HepG2 (cell line): ENCODE measurements at regions not wholly inside any gene's neighbourhood (a gene's known extent, or its start where the extent isn't known, plus 50 kb on each side); places are given as distances from the start of the nearest gene placed in this dataset.

Experiments used
- ATAC-seq: fragments of 200-7000 bp; cut with Tn5 transposase; 3 replicates; pipeline ENCODE4 v1.9.1; 2020; ENCODE audit warnings: mild to moderate bottlenecking, moderate library complexity
- BruUV-seq: library from RNA; stranded (reverse); fragments of 400-500 nt; replicated peaks from 2 replicates; lab custom pipeline; 2021; lab: Mats Ljungman, UMichigan
- CTCF ChIA-PET: fragments of 300-600 bp; formaldehyde crosslinking; extraction: SDS; loops from one replicate; lab custom pipeline; 2021; ENCODE audit warnings: low total read pairs, inconsistent platforms, low intra/inter-chr PET ratio; lab: Yijun Ruan, JAX
- POLR2A ChIA-PET: fragments of 350-600 bp; sonication (Branson Sonifier 250); formaldehyde crosslinking; loops from one replicate; lab custom pipeline; 2020; ENCODE audit warnings: antibody characterized with exemption, inconsistent platforms; lab: Yijun Ruan, JAX
- DNase-seq: peaks from one replicate; pipeline ENCODE4 v3.0.0-alpha.2; 2015; ENCODE audit warnings: low spot score
- FAIRE-seq: peaks from 3 replicates; lab custom pipeline; 2011; peaks lifted over from hg19 to GRCh38; lab: Jason Lieb, UNC
- H2AFZ ChIP-seq: one replicate; pipeline ENCODE4 v1.6.1; 2011; ENCODE audit warnings: low read length, inconsistent platforms
- H3K27ac ChIP-seq: fragments of 300-600 bp; 3 replicates; pipeline ENCODE4 v1.8.0; 2011; ENCODE audit warnings: mixed run types, mild to moderate bottlenecking, mixed read lengths, low read length, inconsistent platforms; ENCODE audit not compliant: insufficient read depth; ENCODE audit errors: extremely low read length
- H3K27me3 ChIP-seq, 2 experiments: fragments of 200-600 bp in 1 of 2; 2 replicates in 1 of 2; 3 replicates in 1 of 2; pipeline versions ENCODE4 v1.6.0 to v1.8.0; 2011; ENCODE audit warnings: low read length in 2 of 2, mild to moderate bottlenecking in 2 of 2, moderate library complexity in 2 of 2, inconsistent platforms in 1 of 2; ENCODE audit not compliant: insufficient read depth in 2 of 2, control insufficient read depth in 1 of 2
- H3K36me3 ChIP-seq, 2 experiments: fragments of 200-600 bp in 1 of 2; replicated peaks in 1 of 2; 2 replicates in 1 of 2; 3 replicates in 1 of 2; pipeline versions ENCODE4 v1.5.1 to v1.8.0; 2011; ENCODE audit warnings: low read length in 2 of 2, inconsistent platforms in 1 of 2; ENCODE audit not compliant: insufficient read depth in 2 of 2, control insufficient read depth in 1 of 2
- H3K4me1 ChIP-seq: 2 replicates; pipeline ENCODE4 v1.5.1; 2012; ENCODE audit warnings: low read length, inconsistent platforms; ENCODE audit not compliant: insufficient read depth
- H3K4me2 ChIP-seq: 2 replicates; pipeline ENCODE4 v1.6.0; 2011; ENCODE audit warnings: low read depth, low read length, inconsistent platforms
- H3K4me3 ChIP-seq, 3 experiments: fragments of 200-600 bp in 1 of 3; sonication (generic), shearing (Covaris generic) in 1 of 3; replicated peaks in 1 of 3; 2 replicates each; pipeline ENCODE4 v1.5.1; 2011 to 2016; ENCODE audit warnings: low read length in 3 of 3, inconsistent platforms in 2 of 3, low read depth in 2 of 3, mild to moderate bottlenecking in 2 of 3, control low read depth in 1 of 3, mixed read lengths in 1 of 3; ENCODE audit not compliant: insufficient read depth in 1 of 3
- H3K79me2 ChIP-seq: one replicate; pipeline ENCODE4 v1.6.1; 2011; ENCODE audit warnings: low read length, inconsistent platforms; ENCODE audit not compliant: insufficient read depth
- H3K9ac ChIP-seq: 2 replicates; pipeline ENCODE4 v1.6.0; 2011; ENCODE audit warnings: mild to moderate bottlenecking, low read depth, low read length, inconsistent platforms; ENCODE audit not compliant: insufficient read depth
- H3K9me3 ChIP-seq: 2 replicates; pipeline ENCODE4 v1.5.1; 2012; ENCODE audit warnings: mild to moderate bottlenecking, low read length
- H4K20me1 ChIP-seq: 2 replicates; pipeline ENCODE4 v1.6.0; 2011; ENCODE audit warnings: inconsistent platforms, mild to moderate bottlenecking, low read length, moderate library complexity; ENCODE audit not compliant: insufficient read depth
- ARNT2 ChIP-seq: sonication (generic); formaldehyde crosslinking; IDR thresholded peaks from 2 replicates; pipeline ENCODE4 v1.8.0; 2022; ENCODE audit warnings: mild to moderate bottlenecking, low read depth, missing genetic modification reagents, moderate library complexity
- CEBPB ChIP-seq: IDR thresholded peaks from 2 replicates; pipeline ENCODE4 v1.6.1; 2011; ENCODE audit warnings: low read depth, low read length, improper control_type of control experiment, borderline replicate concordance
- ETV6 ChIP-seq: sonication (generic); formaldehyde crosslinking; conservative IDR thresholded peaks from 2 replicates; pipeline ENCODE4 v1.4.0; 2020; ENCODE audit warnings: missing genetic modification reagents
- GTF2F1 ChIP-seq: fragments of 150-350 bp; IDR thresholded peaks from 2 replicates; pipeline ENCODE4 v1.6.1; 2014; ENCODE audit warnings: low read length
- HIVEP1 ChIP-seq: sonication (generic); formaldehyde crosslinking; IDR thresholded peaks from 2 replicates; pipeline ENCODE4 v1.4.0; 2020; ENCODE audit warnings: mild to moderate bottlenecking, missing genetic modification reagents
- MTF1 ChIP-seq: sonication (generic); formaldehyde crosslinking; IDR thresholded peaks from 2 replicates; pipeline ENCODE4 v1.5.0; 2020; ENCODE audit warnings: missing genetic modification reagents
- PHF20 ChIP-seq: sonication (generic); formaldehyde crosslinking; IDR thresholded peaks from 2 replicates; pipeline ENCODE4 v1.5.0; 2020; ENCODE audit warnings: mild to moderate bottlenecking, missing genetic modification reagents
- SALL1 ChIP-seq: sonication (generic); formaldehyde crosslinking; IDR thresholded peaks from 2 replicates; pipeline ENCODE4 v1.8.0; 2022; ENCODE audit warnings: mild to moderate bottlenecking, missing genetic modification reagents
- SIX4 ChIP-seq: sonication (generic); formaldehyde crosslinking; IDR thresholded peaks from 2 replicates; pipeline ENCODE4 v1.4.0; 2020; ENCODE audit warnings: missing genetic modification reagents
- SSRP1 ChIP-seq: IDR thresholded peaks from 2 replicates; pipeline ENCODE4 v1.6.1; 2016; ENCODE audit warnings: control low read depth
- ZNF136 ChIP-seq: sonication (generic); formaldehyde crosslinking; IDR thresholded peaks from 2 replicates; pipeline ENCODE4 v1.8.1; 2022; ENCODE audit warnings: low read depth, mild to moderate bottlenecking, moderate library complexity, missing genetic modification reagents
- ZNF20 ChIP-seq: sonication (generic); formaldehyde crosslinking; IDR thresholded peaks from 2 replicates; pipeline ENCODE4 v1.4.0; 2020; ENCODE audit warnings: mild to moderate bottlenecking, moderate library complexity, missing genetic modification reagents
- ZNF331 ChIP-seq: sonication (generic); formaldehyde crosslinking; IDR thresholded peaks from 2 replicates; pipeline ENCODE4 v1.4.0; 2020; ENCODE audit warnings: missing genetic modification reagents
- ZNF557 ChIP-seq: sonication (generic); formaldehyde crosslinking; IDR thresholded peaks from 2 replicates; pipeline ENCODE4 v1.4.0; 2020; ENCODE audit warnings: missing genetic modification reagents
- ZNF629 ChIP-seq: sonication (generic); formaldehyde crosslinking; conservative IDR thresholded peaks from 2 replicates; pipeline ENCODE4 v1.5.0; 2020; ENCODE audit warnings: missing genetic modification reagents
- ZSCAN25 ChIP-seq: sonication (generic); formaldehyde crosslinking; IDR thresholded peaks from 2 replicates; pipeline ENCODE4 v1.8.0; 2022; ENCODE audit warnings: mild to moderate bottlenecking, missing genetic modification reagents
- WGBS: methylation state at CpG from one replicate; pipeline ENCODE4 v1.1.6; 2017; ENCODE audit warnings: low lambda C conversion rate; 5-methylcytosine and 5-hydroxymethylcytosine counted together
- in situ Hi-C: cut with HindIII; loops from 2 replicates; pipeline ENCODE4 v1.10.0; 2017; ENCODE audit warnings: low pct_unique_long_range_greater_than_20kb; ENCODE audit not compliant: extremely low pct_ligation_motif_present
- intact Hi-C: fragments of 100-400 bp; cut with micrococcal nuclease; formaldehyde crosslinking; loops from one replicate; pipeline ENCODE4 v1.10.0; 2022; ENCODE audit not compliant: unreplicated experiment
- TF ChIP-seq, protein P1 (sequence below): IDR thresholded peaks from 2 replicates; pipeline ENCODE4 v1.6.1; 2016; ENCODE audit warnings: mild to moderate bottlenecking, missing biosample characterization, missing genetic modification reagents
- TF ChIP-seq, protein P2 (sequence below): sonication (generic); formaldehyde crosslinking; IDR thresholded peaks from 2 replicates; pipeline ENCODE4 v1.8.0; 2022; ENCODE audit warnings: missing genetic modification reagents, mild to moderate bottlenecking, borderline replicate concordance
- TF ChIP-seq, protein P3 (sequence below): sonication (generic); formaldehyde crosslinking; IDR thresholded peaks from 2 replicates; pipeline ENCODE4 v1.4.0; 2020; ENCODE audit warnings: missing genetic modification reagents
- TF ChIP-seq, protein P4 (sequence below): sonication (generic); formaldehyde crosslinking; IDR thresholded peaks from 2 replicates; pipeline ENCODE4 v1.5.1; 2020; ENCODE audit warnings: missing genetic modification reagents, mild to moderate bottlenecking, borderline replicate concordance

DNA sequence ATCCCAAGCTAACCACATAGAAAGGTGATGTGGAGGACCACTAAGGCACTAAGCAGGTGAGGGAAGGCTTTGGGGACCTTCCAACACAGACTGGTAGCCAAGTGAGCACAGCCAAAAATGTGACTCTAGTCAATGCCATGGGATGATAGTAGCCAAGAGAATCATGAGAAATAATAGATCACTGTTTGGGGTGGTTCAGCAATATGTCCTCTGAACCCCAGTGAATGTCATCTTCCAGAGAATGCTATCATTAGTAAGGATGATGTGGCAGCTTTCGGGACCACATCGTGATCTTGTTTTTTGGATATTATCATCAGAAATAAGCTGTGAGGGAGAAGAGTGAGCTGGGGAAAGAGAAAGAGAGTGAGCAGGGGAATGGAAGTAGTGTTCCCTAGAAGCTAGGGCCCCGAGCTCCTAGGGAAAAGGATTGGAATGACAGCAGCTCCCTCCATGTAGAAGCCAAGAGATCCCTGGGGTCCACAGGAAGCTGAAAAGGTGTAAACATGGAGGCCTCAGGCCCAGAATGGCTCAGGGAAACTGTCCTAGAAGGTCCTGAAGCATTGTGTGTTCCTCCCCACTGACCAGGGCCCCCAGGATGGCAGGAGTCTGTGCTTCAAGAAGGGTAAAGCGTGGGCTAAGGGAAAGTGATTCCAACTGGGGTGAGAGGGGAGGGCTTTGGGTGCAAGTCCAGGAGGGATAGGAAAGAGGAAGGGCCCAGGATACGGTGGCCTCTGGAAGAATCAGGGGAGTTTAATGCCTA, 56.6 kb upstream of the KLF13 start (continued):
- TF ChIP-seq HIVEP1 (CRISPR knock-in tag) (no peak), ETV6 (CRISPR knock-in tag) (no peak), CEBPB (no peak), ZNF629 (CRISPR knock-in tag) (no peak), ZNF331 (CRISPR knock-in tag) (no peak), ARNT2 (CRISPR knock-in tag) (no peak), ZNF136 (no peak), MTF1 (CRISPR knock-in tag) (no peak), PHF20 (CRISPR knock-in tag) (no peak)
- TF ChIP-seq, protein P1, sequence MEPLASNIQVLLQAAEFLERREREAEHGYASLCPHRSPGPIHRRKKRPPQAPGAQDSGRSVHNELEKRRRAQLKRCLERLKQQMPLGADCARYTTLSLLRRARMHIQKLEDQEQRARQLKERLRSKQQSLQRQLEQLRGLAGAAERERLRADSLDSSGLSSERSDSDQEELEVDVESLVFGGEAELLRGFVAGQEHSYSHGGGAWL, result no peak
- TF ChIP-seq, protein P2, sequence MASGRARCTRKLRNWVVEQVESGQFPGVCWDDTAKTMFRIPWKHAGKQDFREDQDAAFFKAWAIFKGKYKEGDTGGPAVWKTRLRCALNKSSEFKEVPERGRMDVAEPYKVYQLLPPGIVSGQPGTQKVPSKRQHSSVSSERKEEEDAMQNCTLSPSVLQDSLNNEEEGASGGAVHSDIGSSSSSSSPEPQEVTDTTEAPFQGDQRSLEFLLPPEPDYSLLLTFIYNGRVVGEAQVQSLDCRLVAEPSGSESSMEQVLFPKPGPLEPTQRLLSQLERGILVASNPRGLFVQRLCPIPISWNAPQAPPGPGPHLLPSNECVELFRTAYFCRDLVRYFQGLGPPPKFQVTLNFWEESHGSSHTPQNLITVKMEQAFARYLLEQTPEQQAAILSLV (CRISPR knock-in tag), result no peak

DNA sequence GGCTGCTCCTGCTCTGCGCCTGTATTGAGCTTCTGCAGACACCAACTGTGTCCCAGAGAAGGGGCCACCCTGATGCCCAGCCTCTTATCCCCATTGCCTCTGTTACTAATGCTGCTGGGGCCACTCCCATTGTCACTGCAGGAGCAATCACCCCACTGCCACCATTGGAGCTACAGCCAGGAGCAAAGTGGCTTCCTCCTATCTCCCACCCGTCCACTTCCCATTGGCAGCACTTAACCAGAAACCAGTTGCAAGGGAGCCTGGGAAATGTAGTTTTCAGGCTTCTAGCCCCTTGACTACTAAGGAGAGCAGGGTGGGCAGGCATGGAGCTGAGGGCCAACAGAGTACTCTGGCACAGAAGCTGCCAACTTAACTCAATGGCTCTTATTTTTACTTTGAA, 55.9 kb upstream of the KLF13 start:
- no peak overlapping the region for H2AFZ ChIP-seq
- in situ Hi-C loops, result no loop called here
- H3K79me2 ChIP-seq, result no peaks in the 10 kb centered on the region
- H3K27me3 ChIP-seq, result 0 out of 5 replicates have a peak, but pooled peaks cover 0 to 1% of the 10 kb centered on the region in 2 experiments
- H3K36me3 ChIP-seq, result no peaks in the 10 kb centered on the region
- no peak overlapping the region for H3K27ac ChIP-seq
- H3K9me3 ChIP-seq, result no peaks in the 10 kb centered on the region
- 60% methylated on average over 2 of the region's 2 CpGs for WGBS
- FAIRE-seq (no peak), DNase-seq (no peak), ATAC-seq (no peak)
- BruUV-seq, result no TSS peak
- CTCF ChIA-PET, result no interaction called here
- intact Hi-C loops, result loop anchor here (1.0 kb wide), 1 partner anchor 35 kb away; no protein-coding TSS in a partner anchor
- peaks cover 58% of the 10 kb centered on the region for H3K4me1 ChIP-seq
- H3K4me2 ChIP-seq, result no peak overlapping the region
- no peak overlapping the region for H3K9ac ChIP-seq
- no peak overlapping the region for H3K4me3 ChIP-seq
- POLR2A ChIA-PET, result interaction anchor here (1.0 kb wide), 1 partner anchor 56 kb away, joined by 3 read pairs; no protein-coding TSS in a partner anchor
- no peaks in the 10 kb centered on the region for H4K20me1 ChIP-seq
- TF ChIP-seq ZSCAN25 (CRISPR knock-in tag), result no peak
- TF ChIP-seq ZNF20 (CRISPR knock-in tag), result no peak
- no peak for TF ChIP-seq SSRP1 (CRISPR knock-in tag)
- no peak for TF ChIP-seq SIX4 (CRISPR knock-in tag)
- no peak for TF ChIP-seq GTF2F1
- no peak for TF ChIP-seq SALL1 (CRISPR knock-in tag)
- TF ChIP-seq, protein P3, sequence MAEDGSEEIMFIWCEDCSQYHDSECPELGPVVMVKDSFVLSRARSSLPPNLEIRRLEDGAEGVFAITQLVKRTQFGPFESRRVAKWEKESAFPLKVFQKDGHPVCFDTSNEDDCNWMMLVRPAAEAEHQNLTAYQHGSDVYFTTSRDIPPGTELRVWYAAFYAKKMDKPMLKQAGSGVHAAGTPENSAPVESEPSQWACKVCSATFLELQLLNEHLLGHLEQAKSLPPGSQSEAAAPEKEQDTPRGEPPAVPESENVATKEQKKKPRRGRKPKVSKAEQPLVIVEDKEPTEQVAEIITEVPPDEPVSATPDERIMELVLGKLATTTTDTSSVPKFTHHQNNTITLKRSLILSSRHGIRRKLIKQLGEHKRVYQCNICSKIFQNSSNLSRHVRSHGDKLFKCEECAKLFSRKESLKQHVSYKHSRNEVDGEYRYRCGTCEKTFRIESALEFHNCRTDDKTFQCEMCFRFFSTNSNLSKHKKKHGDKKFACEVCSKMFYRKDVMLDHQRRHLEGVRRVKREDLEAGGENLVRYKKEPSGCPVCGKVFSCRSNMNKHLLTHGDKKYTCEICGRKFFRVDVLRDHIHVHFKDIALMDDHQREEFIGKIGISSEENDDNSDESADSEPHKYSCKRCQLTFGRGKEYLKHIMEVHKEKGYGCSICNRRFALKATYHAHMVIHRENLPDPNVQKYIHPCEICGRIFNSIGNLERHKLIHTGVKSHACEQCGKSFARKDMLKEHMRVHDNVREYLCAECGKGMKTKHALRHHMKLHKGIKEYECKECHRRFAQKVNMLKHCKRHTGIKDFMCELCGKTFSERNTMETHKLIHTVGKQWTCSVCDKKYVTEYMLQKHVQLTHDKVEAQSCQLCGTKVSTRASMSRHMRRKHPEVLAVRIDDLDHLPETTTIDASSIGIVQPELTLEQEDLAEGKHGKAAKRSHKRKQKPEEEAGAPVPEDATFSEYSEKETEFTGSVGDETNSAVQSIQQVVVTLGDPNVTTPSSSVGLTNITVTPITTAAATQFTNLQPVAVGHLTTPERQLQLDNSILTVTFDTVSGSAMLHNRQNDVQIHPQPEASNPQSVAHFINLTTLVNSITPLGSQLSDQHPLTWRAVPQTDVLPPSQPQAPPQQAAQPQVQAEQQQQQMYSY (CRISPR knock-in tag), result no peak
- TF ChIP-seq, protein P4, sequence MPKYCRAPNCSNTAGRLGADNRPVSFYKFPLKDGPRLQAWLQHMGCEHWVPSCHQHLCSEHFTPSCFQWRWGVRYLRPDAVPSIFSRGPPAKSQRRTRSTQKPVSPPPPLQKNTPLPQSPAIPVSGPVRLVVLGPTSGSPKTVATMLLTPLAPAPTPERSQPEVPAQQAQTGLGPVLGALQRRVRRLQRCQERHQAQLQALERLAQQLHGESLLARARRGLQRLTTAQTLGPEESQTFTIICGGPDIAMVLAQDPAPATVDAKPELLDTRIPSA, result no peak
- no peak for TF ChIP-seq ZNF557 (CRISPR knock-in tag)
